ENCODE measurements at regions not wholly inside any gene's neighbourhood (a gene's known extent, or its start where the extent isn't known, plus 50 kb on each side); places are given as distances from the start of the nearest gene placed in this dataset.

- TF ChIP-seq, protein P1, sequence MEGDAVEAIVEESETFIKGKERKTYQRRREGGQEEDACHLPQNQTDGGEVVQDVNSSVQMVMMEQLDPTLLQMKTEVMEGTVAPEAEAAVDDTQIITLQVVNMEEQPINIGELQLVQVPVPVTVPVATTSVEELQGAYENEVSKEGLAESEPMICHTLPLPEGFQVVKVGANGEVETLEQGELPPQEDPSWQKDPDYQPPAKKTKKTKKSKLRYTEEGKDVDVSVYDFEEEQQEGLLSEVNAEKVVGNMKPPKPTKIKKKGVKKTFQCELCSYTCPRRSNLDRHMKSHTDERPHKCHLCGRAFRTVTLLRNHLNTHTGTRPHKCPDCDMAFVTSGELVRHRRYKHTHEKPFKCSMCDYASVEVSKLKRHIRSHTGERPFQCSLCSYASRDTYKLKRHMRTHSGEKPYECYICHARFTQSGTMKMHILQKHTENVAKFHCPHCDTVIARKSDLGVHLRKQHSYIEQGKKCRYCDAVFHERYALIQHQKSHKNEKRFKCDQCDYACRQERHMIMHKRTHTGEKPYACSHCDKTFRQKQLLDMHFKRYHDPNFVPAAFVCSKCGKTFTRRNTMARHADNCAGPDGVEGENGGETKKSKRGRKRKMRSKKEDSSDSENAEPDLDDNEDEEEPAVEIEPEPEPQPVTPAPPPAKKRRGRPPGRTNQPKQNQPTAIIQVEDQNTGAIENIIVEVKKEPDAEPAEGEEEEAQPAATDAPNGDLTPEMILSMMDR (IDR thresholded peaks at IDR 0.05) = no peak
- TF ChIP-seq NFE2L1 (CRISPR knock-in tag; IDR thresholded peaks at IDR 0.05) = no peak
- TF ChIP-seq HMGXB4 (CRISPR knock-in tag; IDR thresholded peaks at IDR 0.05) = no peak
- TF ChIP-seq, protein P2, sequence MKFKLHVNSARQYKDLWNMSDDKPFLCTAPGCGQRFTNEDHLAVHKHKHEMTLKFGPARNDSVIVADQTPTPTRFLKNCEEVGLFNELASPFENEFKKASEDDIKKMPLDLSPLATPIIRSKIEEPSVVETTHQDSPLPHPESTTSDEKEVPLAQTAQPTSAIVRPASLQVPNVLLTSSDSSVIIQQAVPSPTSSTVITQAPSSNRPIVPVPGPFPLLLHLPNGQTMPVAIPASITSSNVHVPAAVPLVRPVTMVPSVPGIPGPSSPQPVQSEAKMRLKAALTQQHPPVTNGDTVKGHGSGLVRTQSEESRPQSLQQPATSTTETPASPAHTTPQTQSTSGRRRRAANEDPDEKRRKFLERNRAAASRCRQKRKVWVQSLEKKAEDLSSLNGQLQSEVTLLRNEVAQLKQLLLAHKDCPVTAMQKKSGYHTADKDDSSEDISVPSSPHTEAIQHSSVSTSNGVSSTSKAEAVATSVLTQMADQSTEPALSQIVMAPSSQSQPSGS (CRISPR knock-in tag; IDR thresholded peaks at IDR 0.05; ENCODE audit: borderline replicate concordance, low read depth) = no peak
- no peak for TF ChIP-seq USF2 (CRISPR knock-in tag; IDR thresholded peaks at IDR 0.05)
Observed at GRCh38 chr11:135037828-135038227, 625.8 kb upstream of the B3GAT1 start.

Data from WTC11 (cell line).